Upper lobe of left lung (tissue), 6 donors: ENCODE measurements at regions not wholly inside any gene's neighbourhood (a gene's known extent, or its start where the extent isn't known, plus 50 kb on each side); places are given as distances from the start of the nearest gene placed in this dataset.
A peak's percentile ranks its signal among the peaks of the same experiment; 100 is the strongest.

Source experiments
- ATAC-seq, 2 donors: fragments of 200-7000 bp; cut with Tn5 transposase; one replicate each; pipeline ENCODE4 v1.9.1; 2022; ENCODE audit warnings: mild to moderate bottlenecking in 2 of 2, moderate library complexity in 2 of 2; ENCODE audit not compliant: low FRiP score in 2 of 2
- DNase-seq, 2 donors: peaks; one replicate each; pipeline ENCODE4 v3.0.0-alpha.2; 2019 to 2020
- H3K27ac ChIP-seq, 4 donors: fragments of 200-600 bp; sonication (generic); one replicate each; pipeline ENCODE4 v1.5.1; 2016 to 2019
- H3K27me3 ChIP-seq, 4 donors: fragments of 200-600 bp; sonication (generic); one replicate each; pipeline ENCODE4 v1.5.1; 2017 to 2019
- H3K36me3 ChIP-seq, 4 donors: fragments of 200-600 bp; sonication (generic); one replicate each; pipeline ENCODE4 v1.5.1; 2016 to 2019
- H3K4me1 ChIP-seq, 4 donors: fragments of 200-600 bp; sonication (generic); one replicate each; pipeline ENCODE4 v1.5.1; 2018 to 2019
- H3K4me3 ChIP-seq, 4 donors: fragments of 200-600 bp; sonication (generic); one replicate each; pipeline ENCODE4 v1.5.1; 2017 to 2019; ENCODE audit warnings: mild to moderate bottlenecking in 2 of 4, moderate library complexity in 1 of 4
- H3K9me3 ChIP-seq, 4 donors: fragments of 200-600 bp; sonication (generic); one replicate each; pipeline ENCODE4 v1.5.1; 2018 to 2019
- CTCF ChIP-seq, 6 experiments: fragments of 450-650 bp in 4 of 6; fragments of 200-600 bp in 2 of 6; sonication (generic) in 2 of 6; IDR thresholded peaks; one replicate each; pipeline ENCODE4 v1.5.1; 2016 to 2019; ENCODE audit warnings: antibody characterized with exemption in 6 of 6
- EP300 ChIP-seq, 4 donors: sonication (generic); formaldehyde crosslinking; IDR thresholded peaks; one replicate each; pipeline ENCODE4 v1.5.1; 2017; ENCODE audit warnings: antibody characterized with exemption in 4 of 4, control low read depth in 2 of 4
- POLR2A ChIP-seq, 4 donors: fragments of 450-650 bp; IDR thresholded peaks; one replicate each; pipeline ENCODE4 v1.5.1; 2016 to 2017; ENCODE audit warnings: antibody characterized with exemption in 4 of 4, mild to moderate bottlenecking in 2 of 4
- POLR2AphosphoS5 ChIP-seq, 2 donors: sonication (generic); formaldehyde crosslinking; IDR thresholded peaks; one replicate each; pipeline ENCODE4 v1.5.1; 2017; ENCODE audit warnings: antibody characterized with exemption in 2 of 2
- WGBS, 2 donors: methylation state at CpG; one replicate each; pipeline ENCODE4 v1.1.5; 2017 to 2018; 5-methylcytosine and 5-hydroxymethylcytosine counted together
- donor health status: DM: no; HTN: no; CAD: no; lungs with moderate emphysema.
- donor health status: DM: no; HTN: yes; CAD: no; lungs with severe emphysema.

- no peaks in the 10 kb centered on the region for H3K36me3 ChIP-seq
- WGBS, 2 donors = 88% methylated on average over 5 of the region's 5 CpGs; no CpG with 5 or more reads in 1 of the 2 donors
Measured at GRCh38 chr15:70301396-70301795, 203.7 kb upstream of the TLE3 start.

GRCh38 chr15:70299931-70300869, 202.5 kb upstream of the TLE3 start:
- Histone ChIP-seq H3K4me1 (peaks cover 0 to 17% (median 0%) of the 10 kb centered on the region in 4 donors), H3K36me3 (no peaks in the 10 kb centered on the region), H3K27ac (no peak overlapping the region), H3K4me3 (no peak overlapping the region), H3K27me3 (no peaks in the 10 kb centered on the region), H3K9me3 (no peaks in the 10 kb centered on the region)
- ATAC-seq (peak; percentile 29 to 77), DNase-seq (peak in 1 of 2 donors; percentile 33)
- TF ChIP-seq POLR2A (IDR thresholded peaks at IDR 0.05) (no peak), EP300 (IDR thresholded peaks at IDR 0.05) (no peak), POLR2AphosphoS5 (IDR thresholded peaks at IDR 0.05) (no peak)
- 68 to 83% methylated on average over 11 to 13 of the region's 13 CpGs for WGBS, 2 donors

More at GRCh38 chr15:70301396-70301795, 203.7 kb upstream of the TLE3 start:
- no peaks in the 10 kb centered on the region for H3K9me3 ChIP-seq
- H3K27me3 ChIP-seq = no peaks in the 10 kb centered on the region
- DNase-seq (no peak), ATAC-seq (no peak)
- no peak overlapping the region for H3K4me3 ChIP-seq
- TF ChIP-seq POLR2A (IDR thresholded peaks at IDR 0.05) (no peak), EP300 (IDR thresholded peaks at IDR 0.05) (no peak), CTCF (IDR thresholded peaks at IDR 0.05) (no peak), POLR2AphosphoS5 (IDR thresholded peaks at IDR 0.05) (no peak)
- no peak overlapping the region for H3K27ac ChIP-seq
- H3K4me1 ChIP-seq = peaks cover 0 to 17% (median 0%) of the 10 kb centered on the region in 4 donors

- no peak for ATAC-seq
- H3K9me3 ChIP-seq = no peaks in the 10 kb centered on the region
- H3K4me1 ChIP-seq = peaks cover 0 to 17% (median 0%) of the 10 kb centered on the region in 4 donors
- WGBS, 2 donors = 91 to 95% methylated on average over 6 of the region's 6 CpGs
- no peak for DNase-seq
- H3K36me3 ChIP-seq = no peaks in the 10 kb centered on the region
- H3K4me3 ChIP-seq = no peak overlapping the region
- TF ChIP-seq EP300 (IDR thresholded peaks at IDR 0.05) (no peak), POLR2A (IDR thresholded peaks at IDR 0.05) (no peak), POLR2AphosphoS5 (IDR thresholded peaks at IDR 0.05) (no peak), CTCF (IDR thresholded peaks at IDR 0.05) (no peak)
- H3K27ac ChIP-seq = no peak overlapping the region
- no peaks in the 10 kb centered on the region for H3K27me3 ChIP-seq
Measured at GRCh38 chr15:70297465-70298058, 199.8 kb upstream of the TLE3 start.

- no peaks in the 10 kb centered on the region for H3K27me3 ChIP-seq
Measured at GRCh38 chr15:70294731-70295305, 197.1 kb upstream of the TLE3 start.

More at GRCh38 chr15:70294731-70295305, 197.1 kb upstream of the TLE3 start:
- peaks cover 0 to 4% (median 3%) of the 10 kb centered on the region in 4 donors for H3K4me1 ChIP-seq
- no peak for DNase-seq
- H3K36me3 ChIP-seq = no peaks in the 10 kb centered on the region
- H3K9me3 ChIP-seq = no peaks in the 10 kb centered on the region
- WGBS, 2 donors = 95 to 97% methylated on average over 3 of the region's 3 CpGs
- no peak overlapping the region for H3K4me3 ChIP-seq
- ATAC-seq = peak in 1 of 2 donors; percentile 31
- TF ChIP-seq POLR2A (IDR thresholded peaks at IDR 0.05) (no peak), EP300 (IDR thresholded peaks at IDR 0.05) (no peak), POLR2AphosphoS5 (IDR thresholded peaks at IDR 0.05) (no peak), CTCF (IDR thresholded peaks at IDR 0.05) (no peak)
- no peak overlapping the region for H3K27ac ChIP-seq
